GM12891 (cell line): ENCODE measurements at regions not wholly inside any gene's neighbourhood (a gene's known extent, or its start where the extent isn't known, plus 50 kb on each side); places are given as distances from the start of the nearest gene placed in this dataset.

Experiments
- POLR2A ChIP-seq: IDR thresholded peaks from 2 replicates; pipeline ENCODE4 v1.6.1; 2011; ENCODE audit warnings: low read depth, low read length, control low read depth
- SPI1 ChIP-seq: IDR thresholded peaks from 2 replicates; pipeline ENCODE4 v1.6.1; 2011; ENCODE audit warnings: low read depth, low read length, control low read depth
- TAF1 ChIP-seq: IDR thresholded peaks from 2 replicates; pipeline ENCODE4 v1.6.1; 2011; ENCODE audit warnings: low read depth, low read length, control low read depth

DNA sequence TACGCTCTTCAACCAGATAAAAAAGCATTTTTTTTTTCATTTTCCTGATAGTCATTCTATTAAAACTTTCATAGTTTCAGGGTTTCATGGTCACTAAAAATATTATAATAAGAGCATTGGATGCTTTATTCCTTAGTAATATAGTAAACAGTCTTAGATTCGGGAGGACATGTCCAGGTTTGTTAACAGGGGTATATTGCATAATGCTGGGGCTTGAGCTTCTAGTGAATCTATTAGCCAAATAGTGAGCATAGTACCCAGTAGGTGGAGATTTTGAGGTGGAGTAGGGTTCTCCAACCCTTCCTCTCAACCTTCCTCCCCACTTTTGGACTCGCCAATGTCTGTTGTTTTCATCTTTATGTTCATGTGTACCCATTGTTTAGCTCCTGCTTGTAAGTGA lies 277.4 kb upstream of the RGS6 start:
- no peak for TF ChIP-seq POLR2A
- no peak for TF ChIP-seq SPI1
- TF ChIP-seq TAF1 = no peak
